GM19193 (cell line): ENCODE measurements at regions not wholly inside any gene's neighbourhood (a gene's known extent, or its start where the extent isn't known, plus 50 kb on each side); places are given as distances from the start of the nearest gene placed in this dataset.

Experiments
- POLR2A ChIP-seq: IDR thresholded peaks from 4 replicates; pipeline ENCODE4 v1.6.1; 2011; ENCODE audit not compliant: insufficient read depth, insufficient read length; ENCODE audit errors: extremely low read depth

GRCh38 chr2:120892967-120893667, 157.4 kb downstream of the GLI2 start:
- TF ChIP-seq POLR2A = no peak

DNA sequence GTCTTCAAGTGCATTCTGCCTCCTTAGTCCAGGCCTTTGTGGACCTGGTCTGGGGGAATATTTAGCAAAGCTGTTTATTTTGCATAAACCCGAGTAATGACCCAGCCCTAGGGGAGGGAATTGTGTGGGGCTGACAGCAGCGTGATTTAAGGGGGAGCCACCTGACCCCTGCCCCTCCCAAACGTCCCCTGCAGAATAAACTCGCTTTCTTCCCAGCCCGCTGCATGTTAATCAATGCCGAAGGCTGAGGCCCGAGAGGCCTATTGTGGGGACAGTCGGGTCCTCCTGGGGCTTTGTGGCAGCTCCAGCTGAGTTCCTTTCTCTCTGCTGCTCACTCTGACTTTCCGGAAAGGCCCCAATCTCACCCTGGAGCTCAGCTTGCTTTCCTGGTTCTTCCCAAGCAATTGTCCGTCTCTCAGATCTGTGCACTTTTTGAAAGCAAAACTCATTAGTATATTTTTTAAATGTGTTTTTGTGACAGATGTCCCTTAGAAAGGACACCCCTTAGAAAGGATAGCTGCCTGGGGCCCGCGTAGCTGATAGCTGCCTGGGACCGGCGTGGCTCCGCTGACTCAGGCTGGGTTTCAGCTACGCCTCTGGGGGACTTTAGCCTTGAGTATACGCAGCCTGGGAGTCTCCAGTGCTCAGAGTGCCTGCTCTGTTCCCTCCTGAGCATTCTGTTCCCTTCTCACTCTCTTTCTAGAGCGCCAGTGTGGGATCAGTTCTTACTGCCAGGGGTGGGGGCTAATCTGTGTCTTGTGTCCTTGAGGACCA, 158.3 kb downstream of the GLI2 start:
- TF ChIP-seq POLR2A = no peak

GRCh38 chr2:120894966-120895365, 159.3 kb downstream of the GLI2 start:
- no peak for TF ChIP-seq POLR2A

DNA sequence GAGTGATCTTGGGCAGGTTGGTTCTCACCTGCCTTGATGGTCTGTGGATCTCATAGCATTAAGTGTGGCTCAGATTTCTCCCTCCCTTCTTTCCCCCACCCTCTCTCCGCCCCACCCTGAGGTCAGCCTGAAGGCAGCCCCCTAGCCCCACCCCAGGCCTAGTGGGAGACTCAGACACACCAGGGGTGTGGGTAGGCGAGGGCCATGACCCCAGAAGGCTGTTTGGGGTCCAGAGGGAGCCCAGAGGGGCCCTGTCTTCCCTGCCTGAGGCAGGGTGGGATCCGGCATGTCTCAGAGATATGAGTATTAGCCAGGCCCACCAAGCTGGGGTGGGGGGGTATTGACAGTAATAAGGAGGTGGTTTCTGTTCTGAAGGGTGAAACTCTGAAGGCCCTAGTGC, 160.5 kb downstream of the GLI2 start:
- TF ChIP-seq POLR2A = no peak

- no peak for TF ChIP-seq POLR2A
Observed at GRCh38 chr2:120896901-120897300, 161.2 kb downstream of the GLI2 start.

DNA sequence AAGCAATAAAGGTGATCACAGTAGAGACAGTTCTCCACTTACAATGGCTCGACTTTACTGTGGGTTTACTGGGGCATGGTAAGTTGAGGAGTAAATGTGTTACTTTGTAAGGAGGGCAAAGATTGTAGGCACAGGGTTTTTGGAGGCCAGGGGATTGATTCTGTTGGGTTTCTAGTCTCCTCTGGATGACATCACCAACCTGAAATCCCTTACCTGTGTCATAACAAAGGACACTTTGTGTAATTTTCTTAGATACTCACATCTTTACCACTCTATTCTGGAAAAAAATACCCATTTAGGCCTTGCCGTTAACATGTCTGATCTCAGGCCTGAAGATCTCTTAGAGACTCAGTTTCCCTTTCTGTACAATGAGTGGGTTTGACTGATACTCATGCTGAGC, 161.7 kb downstream of the GLI2 start:
- TF ChIP-seq POLR2A = no peak

GRCh38 chr2:120898496-120898895, 162.8 kb downstream of the GLI2 start:
- TF ChIP-seq POLR2A = no peak

- no peak for TF ChIP-seq POLR2A
Observed at GRCh38 chr2:120898961-120899750, 163.5 kb downstream of the GLI2 start.

DNA sequence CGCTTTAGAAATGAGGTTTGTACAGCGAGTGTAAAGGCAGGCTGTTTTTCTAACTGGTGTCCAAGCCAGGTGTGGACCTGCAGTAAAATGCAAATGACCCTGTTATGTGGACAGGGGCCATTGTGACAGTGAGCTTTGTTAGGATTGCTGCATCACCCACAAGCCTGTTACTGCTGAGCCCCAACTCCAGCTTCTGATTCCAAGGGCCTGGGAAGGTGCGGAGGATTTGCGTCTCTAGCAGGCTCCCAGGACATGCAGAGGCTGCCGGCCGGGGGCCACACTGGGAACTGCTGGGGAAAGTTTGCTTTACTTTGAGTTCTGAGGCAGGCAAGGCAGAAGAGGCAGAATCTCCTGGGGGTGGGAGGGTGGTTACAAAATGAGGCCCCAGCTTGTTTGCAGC, 164.1 kb downstream of the GLI2 start:
- TF ChIP-seq POLR2A = no peak

GRCh38 chr2:120901201-120901600, 165.5 kb downstream of the GLI2 start:
- no peak for TF ChIP-seq POLR2A

- TF ChIP-seq POLR2A = no peak
Observed at GRCh38 chr2:120902592-120902991, 166.9 kb downstream of the GLI2 start.

DNA sequence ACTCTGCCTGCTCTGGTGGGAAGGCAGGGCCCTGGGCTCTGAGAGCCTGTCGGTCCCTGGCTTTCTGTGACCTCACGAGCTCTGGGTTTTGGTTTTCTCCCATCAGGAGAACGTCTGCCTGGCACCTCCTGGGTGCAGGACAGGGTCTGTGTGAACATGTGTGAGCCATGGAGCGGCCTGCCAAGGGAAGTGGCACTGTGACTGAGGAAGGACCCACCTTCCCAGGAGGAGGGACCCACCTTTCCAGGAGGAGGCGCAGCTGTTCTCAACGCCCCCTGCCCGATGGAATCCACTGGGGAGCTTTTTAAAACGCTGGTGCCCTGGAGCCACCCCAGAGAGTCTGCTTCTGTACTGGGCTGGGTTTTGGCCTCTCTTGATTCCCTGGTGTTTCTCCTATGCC, 168.7 kb downstream of the GLI2 start:
- TF ChIP-seq POLR2A = no peak

DNA sequence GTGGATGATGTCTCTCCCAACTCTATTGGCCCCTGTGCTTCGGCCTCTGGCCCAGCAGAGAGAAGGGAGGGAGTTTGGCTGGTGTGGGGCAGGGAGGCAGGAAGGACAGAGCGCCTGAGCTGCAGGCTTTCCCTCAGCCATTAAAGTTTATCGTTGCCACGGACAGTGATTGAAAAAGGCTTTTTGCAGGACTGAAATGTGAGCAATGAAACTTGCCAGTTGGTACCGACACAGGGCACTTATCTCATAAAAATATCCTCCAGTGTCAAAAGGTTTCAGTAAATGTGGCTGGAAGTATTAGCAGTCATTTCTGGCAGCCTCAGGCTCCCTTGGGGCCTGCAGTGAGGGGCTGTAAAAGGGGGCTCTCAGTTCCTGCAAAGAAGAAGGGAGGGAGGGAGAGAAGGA, 169.2 kb downstream of the GLI2 start:
- no peak for TF ChIP-seq POLR2A

DNA sequence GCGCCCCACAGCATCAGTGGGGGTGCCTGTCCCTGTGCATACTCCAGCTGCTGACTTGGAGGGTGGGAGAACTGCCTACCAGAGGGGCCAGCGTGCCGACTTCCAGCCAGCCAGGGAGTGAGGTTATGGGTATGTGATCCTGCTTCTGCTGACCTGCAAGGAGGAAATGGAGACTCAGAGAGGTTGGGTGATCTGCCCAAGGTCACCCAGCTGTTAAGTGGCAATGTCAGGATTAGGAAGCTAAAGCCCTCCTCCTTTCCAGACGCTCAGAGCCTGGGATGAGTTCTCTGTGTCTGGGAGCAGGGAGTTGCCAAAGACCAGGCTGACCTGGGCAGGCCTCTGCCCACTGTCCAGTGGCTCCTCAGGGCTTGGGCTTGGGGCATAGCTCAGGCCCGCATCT, 169.6 kb downstream of the GLI2 start:
- TF ChIP-seq POLR2A = no peak

DNA sequence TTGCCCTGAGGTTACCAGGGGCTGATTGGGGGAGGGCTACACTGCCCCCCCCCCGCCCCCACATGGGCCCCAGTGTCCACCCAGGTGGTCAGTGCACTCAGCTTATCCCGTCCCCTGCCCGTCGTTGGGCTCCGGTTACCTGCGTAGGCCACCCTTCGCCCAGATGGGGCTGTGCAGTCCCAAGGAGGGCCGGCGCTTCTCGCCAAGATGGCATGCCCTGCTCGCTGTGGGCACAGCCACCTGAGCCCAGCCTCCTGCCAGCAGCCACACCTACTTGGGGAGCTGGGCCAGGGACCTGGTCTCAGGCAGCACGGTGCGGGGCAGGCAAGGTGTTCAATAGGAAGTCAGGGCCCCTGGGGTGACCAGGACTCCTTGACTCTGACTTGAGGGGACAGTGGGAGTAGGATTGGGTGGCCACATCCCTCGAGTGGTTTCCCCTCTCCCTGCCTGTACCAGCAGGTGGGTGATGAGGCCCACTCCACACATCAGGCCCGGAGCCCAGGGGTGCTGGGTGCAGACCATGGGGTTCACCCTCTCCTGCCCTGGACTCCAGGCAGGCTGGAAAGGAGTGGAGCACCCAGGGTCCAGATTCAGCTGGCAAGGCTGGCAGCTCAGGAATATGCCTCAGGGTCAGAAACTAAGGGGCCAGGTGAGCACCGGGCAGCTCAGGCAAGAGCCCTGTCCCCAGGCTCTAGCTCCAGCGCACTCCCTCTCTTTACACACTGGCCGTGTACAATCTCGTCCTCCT, 170.3 kb downstream of the GLI2 start:
- TF ChIP-seq POLR2A = no peak
